Colonic mucosa (tissue), 4 donors: ENCODE measurements at regions not wholly inside any gene's neighbourhood (a gene's known extent, or its start where the extent isn't known, plus 50 kb on each side); places are given as distances from the start of the nearest gene placed in this dataset.

ENCODE experiments used
- DNase-seq: peaks from one replicate; pipeline ENCODE4 v3.0.0-alpha.2; 2020
- H3K27ac ChIP-seq: fragments of 200-600 bp; one replicate; pipeline ENCODE4 v1.8.0; 2021
- H3K27me3 ChIP-seq: fragments of 200-600 bp; one replicate; pipeline ENCODE4 v1.8.0; 2021
- H3K36me3 ChIP-seq: fragments of 200-600 bp; one replicate; pipeline ENCODE4 v1.8.0; 2021
- H3K4me1 ChIP-seq: fragments of 200-600 bp; one replicate; pipeline ENCODE4 v1.8.0; 2021; ENCODE audit warnings: mild to moderate bottlenecking
- H3K4me3 ChIP-seq: fragments of 200-600 bp; one replicate; pipeline ENCODE4 v1.8.0; 2021
- H3K9ac ChIP-seq, 2 donors: one replicate each; pipeline ENCODE4 v1.7.0; 2013; ENCODE audit warnings: control low read depth in 2 of 2, low read depth in 2 of 2, low read length in 2 of 2
- H3K9me3 ChIP-seq: fragments of 200-600 bp; one replicate; pipeline ENCODE4 v1.8.0; 2021
- intact Hi-C: fragments of 100-400 bp; cut with DNase I; formaldehyde crosslinking; loops from one replicate; pipeline ENCODE4 v1.14.1; 2022
- TF ChIP-seq, protein P1 (sequence below): fragments of 200-600 bp; IDR thresholded peaks from one replicate; pipeline ENCODE4 v1.8.0; 2022; ENCODE audit warnings: antibody characterized with exemption, mild to moderate bottlenecking
- donor health status: healthy.
- donor health status: DM: no; HTN: no; CAD: no.
- donor health status: DM: no; HTN: no; CAD: no.

DNA sequence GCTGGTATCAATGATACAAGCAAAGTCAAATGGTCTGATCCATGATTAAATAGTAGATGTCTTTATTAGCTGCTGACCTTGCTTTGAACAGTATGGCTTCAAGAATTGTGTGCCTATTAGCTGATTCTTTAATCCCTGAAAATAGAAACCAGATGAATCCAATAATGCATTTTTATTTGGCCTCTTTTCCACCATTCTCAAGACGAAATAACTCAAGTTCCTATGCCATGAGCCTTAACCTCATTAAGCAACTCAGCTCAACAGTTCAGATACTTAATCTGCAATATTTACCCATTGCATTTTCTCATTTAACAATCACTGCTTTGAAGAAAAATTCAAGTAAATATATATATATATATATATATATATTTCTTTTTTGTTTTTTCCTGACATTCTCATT is 588.6 kb upstream of the MEF2C start:
- Histone ChIP-seq H3K9me3 (no peaks in the 10 kb centered on the region), H3K27me3 (no peaks in the 10 kb centered on the region), H3K27ac (no peak overlapping the region), H3K4me3 (no peak overlapping the region), H3K9ac (no peak overlapping the region), H3K36me3 (no peaks in the 10 kb centered on the region), H3K4me1 (no peaks in the 10 kb centered on the region)
- TF ChIP-seq, protein P1, sequence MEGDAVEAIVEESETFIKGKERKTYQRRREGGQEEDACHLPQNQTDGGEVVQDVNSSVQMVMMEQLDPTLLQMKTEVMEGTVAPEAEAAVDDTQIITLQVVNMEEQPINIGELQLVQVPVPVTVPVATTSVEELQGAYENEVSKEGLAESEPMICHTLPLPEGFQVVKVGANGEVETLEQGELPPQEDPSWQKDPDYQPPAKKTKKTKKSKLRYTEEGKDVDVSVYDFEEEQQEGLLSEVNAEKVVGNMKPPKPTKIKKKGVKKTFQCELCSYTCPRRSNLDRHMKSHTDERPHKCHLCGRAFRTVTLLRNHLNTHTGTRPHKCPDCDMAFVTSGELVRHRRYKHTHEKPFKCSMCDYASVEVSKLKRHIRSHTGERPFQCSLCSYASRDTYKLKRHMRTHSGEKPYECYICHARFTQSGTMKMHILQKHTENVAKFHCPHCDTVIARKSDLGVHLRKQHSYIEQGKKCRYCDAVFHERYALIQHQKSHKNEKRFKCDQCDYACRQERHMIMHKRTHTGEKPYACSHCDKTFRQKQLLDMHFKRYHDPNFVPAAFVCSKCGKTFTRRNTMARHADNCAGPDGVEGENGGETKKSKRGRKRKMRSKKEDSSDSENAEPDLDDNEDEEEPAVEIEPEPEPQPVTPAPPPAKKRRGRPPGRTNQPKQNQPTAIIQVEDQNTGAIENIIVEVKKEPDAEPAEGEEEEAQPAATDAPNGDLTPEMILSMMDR, result no peak
- no peak for DNase-seq
- intact Hi-C loops, result no loop called here

DNA sequence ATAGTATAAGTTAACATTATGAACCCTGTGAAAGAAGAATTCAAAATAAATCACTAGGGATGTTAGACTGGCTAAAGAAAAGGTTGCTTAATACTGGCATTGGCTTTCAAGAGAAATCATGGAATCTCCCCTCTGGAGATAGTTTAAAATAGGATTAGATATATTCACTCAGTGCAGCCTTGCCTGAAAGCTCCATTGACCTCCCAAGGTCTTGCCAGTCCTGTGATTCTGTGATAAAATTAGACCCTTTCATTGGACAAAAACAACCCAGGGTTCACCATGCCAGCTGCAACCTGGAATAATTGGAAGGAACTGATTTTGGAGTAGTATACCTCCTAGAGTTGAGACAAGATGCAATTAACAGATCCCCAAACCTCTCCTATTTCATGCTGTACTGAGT is 588.1 kb upstream of the MEF2C start:
- H3K27me3 ChIP-seq, result no peaks in the 10 kb centered on the region
- H3K4me3 ChIP-seq, result no peak overlapping the region
- TF ChIP-seq, protein P1, result no peak
- H3K9ac ChIP-seq, result no peak overlapping the region
- H3K4me1 ChIP-seq, result no peaks in the 10 kb centered on the region
- no peak for DNase-seq
- no peaks in the 10 kb centered on the region for H3K36me3 ChIP-seq
- H3K27ac ChIP-seq, result no peak overlapping the region
- no peaks in the 10 kb centered on the region for H3K9me3 ChIP-seq
- intact Hi-C loops, result no loop called here

DNA sequence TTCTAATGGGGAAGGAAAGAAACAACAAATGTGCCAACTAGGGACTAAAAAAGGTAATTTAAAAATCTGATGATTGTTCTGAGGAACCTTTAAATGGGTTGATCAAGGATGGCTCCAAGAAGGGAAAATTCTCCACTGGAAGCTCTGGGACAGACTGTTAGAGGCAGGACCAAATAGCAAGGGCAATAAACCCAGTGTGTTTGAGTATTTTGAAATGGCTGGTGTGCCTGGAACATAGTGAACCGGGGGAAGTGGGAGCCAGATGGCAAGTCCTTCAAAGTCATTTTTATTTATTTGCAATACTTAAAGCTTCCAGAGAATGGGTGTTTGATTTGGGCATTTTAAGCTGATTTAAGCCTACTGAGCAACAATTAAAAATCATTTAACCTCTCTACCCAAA is 587.7 kb upstream of the MEF2C start:
- no peak overlapping the region for H3K9ac ChIP-seq
- no peaks in the 10 kb centered on the region for H3K27me3 ChIP-seq
- TF ChIP-seq, protein P1, result no peak
- no peaks in the 10 kb centered on the region for H3K36me3 ChIP-seq
- intact Hi-C loops, result no loop called here
- no peaks in the 10 kb centered on the region for H3K9me3 ChIP-seq
- no peak overlapping the region for H3K27ac ChIP-seq
- no peaks in the 10 kb centered on the region for H3K4me1 ChIP-seq
- H3K4me3 ChIP-seq, result no peak overlapping the region
- DNase-seq, result no peak

DNA sequence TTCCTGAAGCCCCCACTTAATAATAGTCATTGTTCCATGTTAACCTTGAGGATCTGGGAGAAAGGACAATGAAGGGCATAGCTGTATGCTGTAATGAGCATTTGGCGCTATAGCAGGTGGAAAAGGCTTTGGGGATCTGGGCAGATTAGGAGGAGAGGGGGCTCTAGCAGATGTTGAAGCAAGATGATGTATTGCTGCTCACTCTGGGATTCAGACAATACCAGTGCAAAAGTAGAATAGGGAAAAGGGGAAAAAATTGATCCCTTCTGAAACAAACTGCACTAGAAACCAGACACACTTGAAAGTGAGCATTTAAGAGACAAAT is 575.3 kb upstream of the MEF2C start:
- intact Hi-C loops, result no loop called here
- DNase-seq, result no peak
- Histone ChIP-seq H3K27me3 (no peaks in the 10 kb centered on the region), H3K36me3 (no peaks in the 10 kb centered on the region), H3K9ac (no peak overlapping the region), H3K9me3 (no peaks in the 10 kb centered on the region), H3K4me1 (no peaks in the 10 kb centered on the region), H3K4me3 (no peak overlapping the region), H3K27ac (no peak overlapping the region)
- TF ChIP-seq, protein P1, result no peak

DNA sequence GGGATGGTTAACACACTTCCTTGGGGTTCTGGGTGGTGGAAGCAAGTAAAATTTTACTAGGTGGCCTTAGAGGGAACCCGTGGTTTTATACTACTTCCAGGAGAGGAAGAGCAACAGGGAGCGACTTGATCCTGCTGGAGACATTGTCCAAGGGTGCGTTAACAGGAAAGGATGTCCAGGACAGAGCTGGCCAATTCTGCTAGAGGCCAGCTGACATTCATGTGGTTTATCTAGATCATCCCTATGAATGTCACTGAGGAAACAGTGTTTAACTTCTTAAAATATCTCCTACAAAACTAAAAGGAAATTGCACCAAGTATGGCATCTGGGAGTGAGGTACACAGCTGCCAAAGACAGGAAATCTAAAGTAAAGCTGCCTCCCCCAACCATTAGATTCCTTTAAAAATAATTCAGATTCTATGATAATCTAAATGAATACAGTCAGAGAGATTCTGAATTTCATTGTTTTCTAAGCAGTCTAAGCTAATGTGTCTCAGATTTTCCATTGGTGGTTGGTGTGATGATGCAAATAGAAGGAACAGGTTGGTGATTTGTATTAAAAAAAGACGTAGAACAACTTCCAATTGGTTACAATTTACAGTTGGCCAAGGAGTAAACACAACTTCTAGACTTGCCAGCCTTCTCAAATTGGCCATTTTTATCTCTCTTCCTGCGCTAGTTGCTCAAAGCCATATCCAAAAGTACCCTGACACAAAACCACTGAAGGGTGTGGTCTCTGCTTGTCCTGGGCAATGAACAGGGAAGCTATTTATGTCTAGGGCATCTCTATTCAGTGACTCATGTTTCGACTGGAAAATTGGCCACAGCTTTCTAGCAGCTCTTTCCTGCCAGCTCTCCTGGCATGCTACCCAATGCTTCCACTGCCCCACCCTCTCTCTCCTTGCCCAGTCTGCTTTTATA is 574.7 kb upstream of the MEF2C start:
- TF ChIP-seq, protein P1, result no peak
- H3K27ac ChIP-seq, result no peak overlapping the region
- DNase-seq, result no peak

More for the DNA sequence above, 574.7 kb upstream of the MEF2C start:
- H3K9me3 ChIP-seq, result no peaks in the 10 kb centered on the region
- H3K4me1 ChIP-seq, result no peaks in the 10 kb centered on the region
- no peak overlapping the region for H3K9ac ChIP-seq
- no peaks in the 10 kb centered on the region for H3K27me3 ChIP-seq
- intact Hi-C loops, result no loop called here
- H3K36me3 ChIP-seq, result no peaks in the 10 kb centered on the region
- no peak overlapping the region for H3K4me3 ChIP-seq
